Mesothelial cell of epicardium (in vitro differentiated cells): ENCODE measurements at regions not wholly inside any gene's neighbourhood (a gene's known extent, or its start where the extent isn't known, plus 50 kb on each side); places are given as distances from the start of the nearest gene placed in this dataset.

Experiments used
- DNase-seq, 2 experiments: peaks; one replicate each; pipeline ENCODE4 v3.0.0; 2021; ENCODE audit warnings: low spot score in 2 of 2; ENCODE audit not compliant: unreplicated experiment in 2 of 2
- H3K27ac Mint-ChIP-seq: 2 replicates; pipeline ENCODE4 v1.8.0; 2021; ENCODE audit warnings: mixed read lengths
- H3K27me3 Mint-ChIP-seq: 2 replicates; pipeline ENCODE4 v1.8.0; 2021; ENCODE audit warnings: low read depth, mixed read lengths
- H3K36me3 Mint-ChIP-seq: 2 replicates; pipeline ENCODE4 v1.8.0; 2021; ENCODE audit warnings: mixed read lengths
- H3K4me1 Mint-ChIP-seq: 2 replicates; pipeline ENCODE4 v1.8.0; 2021; ENCODE audit warnings: mixed read lengths
- H3K4me3 Mint-ChIP-seq: 2 replicates; pipeline ENCODE4 v1.8.0; 2021; ENCODE audit warnings: mild to moderate bottlenecking, moderate library complexity, mixed read lengths
- H3K9me3 Mint-ChIP-seq: 2 replicates; pipeline ENCODE4 v1.8.0; 2021; ENCODE audit warnings: mixed read lengths
- CTCF ChIP-seq: fragments of 200-600 bp; sonication (generic); IDR thresholded peaks from one replicate; pipeline ENCODE4 v1.5.0; 2021; ENCODE audit warnings: antibody characterized with exemption; ENCODE audit not compliant: unreplicated experiment

DNA sequence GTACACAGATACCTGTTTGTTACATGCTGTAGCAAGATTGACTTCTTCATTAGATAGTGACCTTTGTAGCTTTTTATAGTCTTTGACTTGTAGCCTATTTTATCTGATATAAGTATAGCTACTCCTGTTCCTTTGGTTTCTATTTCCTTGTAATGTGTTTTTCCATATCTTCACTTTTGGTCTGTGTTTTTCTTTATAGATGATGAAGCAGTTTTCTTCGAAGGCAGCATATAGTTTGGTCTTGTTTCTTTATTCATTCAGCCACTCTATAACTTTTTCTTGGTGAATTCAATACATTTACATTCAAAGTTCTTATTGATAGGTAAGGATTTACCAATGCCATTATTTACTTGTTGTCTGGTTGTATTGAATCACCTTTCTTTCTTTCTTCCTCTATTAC, 1357.3 kb upstream of the EYS start:
- DNase-seq, result no peak
- H3K27ac Mint-ChIP-seq, result no peak overlapping the region
- no peak overlapping the region for H3K4me3 Mint-ChIP-seq
- no peaks in the 10 kb centered on the region for H3K27me3 Mint-ChIP-seq
- no peaks in the 10 kb centered on the region for H3K36me3 Mint-ChIP-seq
- H3K4me1 Mint-ChIP-seq, result no peaks in the 10 kb centered on the region
- peaks cover 21% of the 10 kb centered on the region for H3K9me3 Mint-ChIP-seq
- TF ChIP-seq CTCF, result no peak

DNA sequence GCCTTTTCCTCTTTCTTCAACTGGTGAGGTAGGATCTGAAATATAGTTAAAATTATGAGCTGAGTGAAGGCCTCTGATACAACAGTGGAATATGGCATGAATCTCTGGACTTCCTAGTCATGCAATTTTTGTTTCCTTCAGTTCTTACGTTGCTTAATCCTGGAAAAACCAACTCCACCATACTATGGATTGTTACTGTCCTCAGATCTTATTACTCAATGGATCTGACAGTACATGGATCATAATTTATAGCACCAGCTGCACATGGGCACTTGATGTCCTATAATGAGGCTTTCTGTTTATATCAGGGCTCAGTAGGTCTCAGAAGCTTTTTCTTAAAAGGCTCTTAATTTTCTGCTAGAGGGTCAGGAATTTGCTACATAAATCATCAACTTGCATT, 1341.0 kb upstream of the EYS start:
- H3K27me3 Mint-ChIP-seq, result no peaks in the 10 kb centered on the region
- no peak for DNase-seq
- H3K9me3 Mint-ChIP-seq, result peaks cover 3% of the 10 kb centered on the region
- TF ChIP-seq CTCF, result no peak
- H3K4me1 Mint-ChIP-seq, result no peaks in the 10 kb centered on the region
- H3K27ac Mint-ChIP-seq, result no peak overlapping the region
- H3K4me3 Mint-ChIP-seq, result no peak overlapping the region
- no peaks in the 10 kb centered on the region for H3K36me3 Mint-ChIP-seq

DNA sequence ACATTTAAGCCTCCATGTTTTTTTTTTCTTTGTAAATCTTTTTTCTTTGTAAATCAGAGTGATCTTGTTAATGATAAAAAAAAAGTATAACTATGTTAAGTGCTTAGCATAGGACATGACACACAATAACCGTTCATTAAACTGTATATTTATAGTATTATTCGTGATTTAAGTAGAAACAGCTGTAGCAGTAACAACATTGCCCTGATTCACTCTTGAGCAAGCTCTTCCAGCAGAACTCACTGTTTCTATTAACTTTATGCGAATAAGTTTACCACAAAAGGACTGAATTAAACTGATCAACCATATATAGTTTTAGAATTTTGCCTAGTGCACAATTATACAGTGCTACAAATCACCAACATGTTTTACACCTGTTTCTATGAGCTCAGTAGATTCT, 1338.0 kb upstream of the EYS start:
- no peaks in the 10 kb centered on the region for H3K9me3 Mint-ChIP-seq
- TF ChIP-seq CTCF, result no peak
- H3K36me3 Mint-ChIP-seq, result no peaks in the 10 kb centered on the region
- no peaks in the 10 kb centered on the region for H3K4me1 Mint-ChIP-seq
- DNase-seq, result no peak
- peaks cover 3% of the 10 kb centered on the region for H3K27me3 Mint-ChIP-seq
- H3K27ac Mint-ChIP-seq, result no peak overlapping the region
- H3K4me3 Mint-ChIP-seq, result no peak overlapping the region

DNA sequence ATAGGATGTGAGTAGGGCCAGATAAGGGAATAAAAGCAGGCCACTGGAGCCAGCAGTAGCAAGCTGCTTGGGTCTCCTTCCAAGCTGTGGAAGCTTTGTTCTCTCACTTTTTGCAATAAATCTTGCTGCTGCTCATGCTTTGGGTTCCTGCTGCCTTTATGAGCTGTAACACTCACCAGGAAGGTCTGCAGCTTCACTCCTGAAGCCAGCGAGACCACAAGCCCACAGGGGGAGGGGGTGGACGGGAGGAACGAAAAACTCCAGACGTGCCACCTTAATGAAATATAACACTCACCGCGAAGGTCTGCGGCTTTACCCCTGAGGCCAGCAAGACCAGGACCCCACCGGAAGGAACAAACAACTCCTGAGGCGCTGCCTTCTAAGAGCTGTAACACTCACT, 1324.4 kb upstream of the EYS start:
- no peaks in the 10 kb centered on the region for H3K36me3 Mint-ChIP-seq
- no peaks in the 10 kb centered on the region for H3K4me1 Mint-ChIP-seq
- DNase-seq, result no peak
- TF ChIP-seq CTCF, result no peak
- H3K27me3 Mint-ChIP-seq, result no peaks in the 10 kb centered on the region
- no peak overlapping the region for H3K4me3 Mint-ChIP-seq
- H3K27ac Mint-ChIP-seq, result no peak overlapping the region
- H3K9me3 Mint-ChIP-seq, result peaks cover 4% of the 10 kb centered on the region

GRCh38 chr6:67030861-67031260, 1323.8 kb upstream of the EYS start:
- no peak overlapping the region for H3K4me3 Mint-ChIP-seq
- H3K9me3 Mint-ChIP-seq, result peaks cover 4% of the 10 kb centered on the region
- no peaks in the 10 kb centered on the region for H3K27me3 Mint-ChIP-seq
- DNase-seq, result no peak
- no peaks in the 10 kb centered on the region for H3K36me3 Mint-ChIP-seq
- H3K4me1 Mint-ChIP-seq, result no peaks in the 10 kb centered on the region
- no peak for TF ChIP-seq CTCF
- no peak overlapping the region for H3K27ac Mint-ChIP-seq

DNA sequence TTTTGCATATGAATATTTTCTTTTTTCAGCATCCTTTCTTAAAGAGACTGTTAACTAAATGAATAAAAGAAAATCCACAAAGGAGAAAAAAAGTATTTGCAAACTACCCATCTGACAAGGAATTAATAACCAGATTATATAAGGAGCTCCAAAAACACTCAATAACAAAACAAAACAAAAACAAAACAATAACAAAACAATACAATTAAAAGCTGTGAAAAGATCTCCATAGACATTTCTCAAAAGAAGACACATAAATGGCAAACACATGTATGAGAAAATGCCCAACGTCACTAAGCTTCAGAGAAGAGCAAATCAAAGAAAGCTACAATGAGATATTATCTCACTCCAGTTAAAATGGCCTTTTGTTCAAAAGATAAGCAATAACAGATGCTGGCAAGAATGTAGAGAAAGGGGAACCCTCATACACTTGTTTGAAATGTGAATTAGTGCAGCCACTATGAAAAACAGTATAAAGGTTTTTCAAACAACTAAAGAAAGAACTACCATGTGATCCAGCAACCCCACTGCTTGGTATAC, 1310.0 kb upstream of the EYS start:
- H3K4me1 Mint-ChIP-seq, result no peaks in the 10 kb centered on the region
- no peak for DNase-seq
- no peak overlapping the region for H3K4me3 Mint-ChIP-seq
- TF ChIP-seq CTCF, result no peak
- no peaks in the 10 kb centered on the region for H3K36me3 Mint-ChIP-seq
- no peak overlapping the region for H3K27ac Mint-ChIP-seq
- no peaks in the 10 kb centered on the region for H3K27me3 Mint-ChIP-seq
- H3K9me3 Mint-ChIP-seq, result peaks cover 5% of the 10 kb centered on the region
